C1 segment of cervical spinal cord (tissue), 14 donors: ENCODE measurements at regions not wholly inside any gene's neighbourhood (a gene's known extent, or its start where the extent isn't known, plus 50 kb on each side); places are given as distances from the start of the nearest gene placed in this dataset.

ENCODE experiments used
- DNase-seq, 14 donors: peaks; one replicate each; lab custom pipeline; 2025; lab: John Stamatoyannopoulos, UW

DNA sequence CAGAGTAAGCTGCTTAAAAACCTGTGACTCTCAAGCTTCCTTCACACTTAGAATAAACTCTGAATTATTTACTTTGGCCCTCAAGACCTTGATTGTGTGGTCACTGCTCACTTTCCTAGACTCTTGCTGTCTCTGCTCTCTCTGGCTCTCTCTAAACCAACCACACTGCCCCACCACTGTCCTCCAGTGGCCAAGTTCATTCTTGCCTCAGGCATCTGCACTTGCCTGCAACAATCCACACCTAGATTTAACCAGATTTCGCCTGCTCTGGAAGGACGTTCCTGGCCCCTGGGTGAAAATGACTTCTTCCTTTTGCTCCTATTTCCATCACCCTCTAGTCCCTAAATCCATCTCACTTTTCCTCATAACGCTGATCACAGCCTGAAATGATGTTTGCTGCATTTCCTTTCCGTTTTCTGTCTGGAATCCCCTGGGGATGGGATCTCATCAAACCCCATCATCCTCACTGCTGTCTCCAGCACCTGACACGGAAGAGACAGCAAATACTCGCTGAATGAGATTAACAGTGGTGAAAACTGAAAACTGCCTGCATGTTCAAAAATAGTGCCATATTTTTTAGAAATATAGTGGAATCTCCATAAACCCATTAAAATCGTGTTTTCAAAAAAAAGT is 232.6 kb downstream of the UQCRFS1 start:
- DNase-seq = no peak

DNA sequence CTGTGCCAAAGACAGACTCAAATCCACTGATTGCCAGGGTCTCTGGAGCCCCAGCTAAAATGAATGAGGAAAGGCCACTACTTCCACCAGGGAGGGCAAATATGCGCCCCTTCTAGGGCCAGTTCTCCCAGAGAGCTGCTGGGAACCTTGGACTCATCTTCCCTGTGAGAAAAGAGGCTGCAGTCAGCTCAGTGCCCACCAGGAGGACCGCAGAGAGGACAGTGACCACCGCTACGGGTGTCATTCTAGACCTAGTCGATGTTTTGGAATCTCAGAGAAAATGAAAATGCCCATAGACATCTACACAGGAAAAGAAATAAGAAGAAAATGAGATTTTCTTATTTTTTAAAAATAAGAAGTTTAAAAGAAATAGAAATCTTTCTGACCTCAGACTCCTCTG is 235.1 kb downstream of the UQCRFS1 start:
- DNase-seq = no peak

DNA sequence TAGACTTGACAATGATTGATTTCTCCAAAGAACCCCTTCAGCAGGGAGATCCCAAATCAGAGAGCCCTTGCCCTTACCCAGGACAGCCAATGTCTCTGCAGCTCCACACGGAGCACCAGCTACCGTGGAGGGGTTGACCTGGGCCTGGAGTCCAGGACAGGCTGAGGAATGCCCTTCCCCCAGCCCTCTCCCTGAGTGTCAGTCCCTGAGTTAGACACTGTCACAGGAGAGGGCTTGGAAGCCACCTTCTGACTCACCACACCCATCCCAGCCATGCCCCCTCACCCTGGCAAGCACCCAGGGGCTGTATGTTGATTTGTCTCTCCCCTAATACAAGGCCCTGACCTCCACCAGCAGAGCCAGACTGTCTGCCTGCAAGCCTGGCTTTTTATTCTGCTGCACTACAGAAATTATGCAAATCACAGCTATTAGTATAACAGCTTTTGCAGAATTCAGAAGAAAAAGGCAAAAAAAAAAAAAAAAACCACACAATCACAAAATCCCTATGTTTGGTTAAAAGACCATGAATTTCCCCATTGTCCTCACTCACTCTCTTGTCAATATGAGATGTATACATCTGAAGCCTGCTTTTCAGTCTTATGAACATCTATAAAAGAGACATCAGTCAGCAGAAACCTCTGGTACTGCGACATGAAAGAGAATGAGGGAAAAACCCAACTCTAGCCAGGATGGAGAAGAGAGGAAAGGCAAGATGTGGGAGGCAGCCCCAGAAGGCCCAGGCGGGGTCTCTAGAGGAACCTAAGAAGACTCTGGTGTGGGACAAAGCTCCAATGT is 240.7 kb downstream of the UQCRFS1 start:
- no peak for DNase-seq

DNA sequence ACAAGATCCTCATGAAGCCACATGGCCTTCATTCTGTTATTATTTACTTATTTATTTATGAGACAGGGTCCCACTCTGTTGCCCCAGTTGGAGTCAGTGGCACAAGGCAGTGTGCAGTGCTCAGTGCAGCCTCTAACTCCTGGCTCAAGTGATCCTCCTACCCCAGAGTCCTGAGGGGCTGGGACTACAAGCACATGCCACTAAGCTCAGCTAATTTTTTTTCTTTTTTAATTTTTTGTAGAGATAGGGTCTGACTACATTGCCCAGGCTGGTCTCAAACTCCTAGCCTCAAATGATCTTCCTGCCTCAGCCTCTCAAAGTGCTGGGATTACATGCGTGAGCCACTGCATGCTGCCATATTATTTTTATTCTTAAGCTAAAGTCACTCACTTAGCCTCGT is 241.4 kb downstream of the UQCRFS1 start:
- DNase-seq = no peak

DNA sequence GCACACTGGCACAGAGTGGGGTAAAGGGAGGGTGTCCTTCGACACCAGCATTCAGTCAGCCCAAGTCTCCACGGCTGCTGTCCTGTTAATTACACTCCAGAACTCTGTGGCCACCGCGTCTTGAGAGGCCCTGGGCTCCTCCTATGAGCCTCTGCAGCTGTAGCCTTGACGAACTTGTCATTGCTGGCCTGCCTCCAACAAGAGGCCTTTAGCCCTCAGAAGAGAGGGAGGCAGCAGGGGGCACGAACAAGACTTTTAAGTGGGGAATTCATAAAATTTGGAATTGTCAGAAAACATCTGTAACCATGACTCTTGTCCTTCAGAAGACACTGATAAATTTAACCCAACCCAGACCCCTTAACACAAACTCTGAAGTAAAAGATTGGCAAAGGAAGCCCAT is 241.9 kb downstream of the UQCRFS1 start:
- no peak for DNase-seq

DNA sequence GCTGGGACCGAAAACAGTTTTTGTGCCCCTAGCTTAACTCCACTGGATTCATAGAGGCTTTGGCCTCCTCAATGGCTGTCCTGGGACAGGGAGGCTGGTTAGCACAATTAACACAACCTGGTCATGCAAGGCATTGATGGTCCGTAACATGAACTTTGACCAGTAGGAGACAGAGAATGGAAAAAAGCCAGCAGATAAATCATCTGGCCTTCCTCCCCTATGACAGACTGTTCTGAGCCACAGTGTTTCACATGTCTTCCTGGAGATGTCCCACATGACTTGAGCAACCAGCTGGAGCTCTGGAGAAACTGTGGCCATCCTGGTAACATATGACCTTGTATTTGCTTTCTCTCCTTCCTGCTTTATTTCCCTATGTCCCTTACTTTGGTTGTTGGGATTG is 244.2 kb downstream of the UQCRFS1 start:
- no peak for DNase-seq

DNA sequence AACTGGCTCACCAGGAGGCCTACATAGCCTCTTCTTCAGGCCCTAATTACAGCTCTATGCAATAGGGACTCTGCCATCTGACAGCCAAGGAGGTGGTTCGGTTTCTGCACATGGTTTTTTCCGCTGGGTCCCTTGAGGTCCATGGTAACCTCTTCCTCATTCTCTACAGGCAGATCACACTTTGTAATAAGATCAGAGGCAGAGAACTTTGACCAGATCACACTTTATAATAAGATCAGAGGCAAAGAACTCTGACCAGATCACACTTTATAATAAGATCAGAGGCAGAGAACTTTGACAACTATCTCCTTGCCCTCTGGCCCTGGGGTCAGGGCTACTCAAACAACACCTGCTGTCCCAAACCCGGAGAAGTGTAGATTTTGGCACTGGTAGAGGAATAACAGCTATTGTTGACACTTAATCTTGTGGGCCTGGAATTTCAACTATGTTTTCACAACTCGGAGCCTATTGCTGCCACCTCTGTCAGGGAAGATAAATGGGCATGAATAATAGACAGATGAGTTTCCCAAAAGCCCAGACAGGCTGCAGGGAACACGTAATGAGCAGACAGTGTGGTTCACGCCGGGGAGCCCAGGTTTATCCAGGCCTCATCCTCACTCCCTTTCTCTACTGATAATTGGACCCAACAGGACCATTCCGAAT is 246.1 kb downstream of the UQCRFS1 start:
- no peak for DNase-seq

DNA sequence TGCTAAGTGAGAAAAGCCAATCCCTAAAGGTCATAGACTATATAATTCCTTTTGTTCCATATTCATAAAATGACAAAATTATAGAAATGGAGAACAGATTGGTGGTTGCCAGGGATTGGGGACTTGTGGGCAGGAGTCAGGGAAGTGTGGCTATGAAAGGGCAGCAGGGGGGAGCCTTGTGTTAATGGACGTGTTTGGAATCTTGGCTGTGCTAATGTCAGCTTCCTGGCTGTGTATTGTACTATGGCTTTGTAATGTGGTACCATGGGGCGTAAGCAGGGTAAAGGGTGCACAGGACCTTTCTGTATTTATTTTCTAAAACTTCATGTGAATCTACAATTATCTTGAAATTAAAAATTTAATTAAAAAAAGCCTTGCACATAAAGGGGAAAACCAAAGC is 248.5 kb downstream of the UQCRFS1 start:
- no peak for DNase-seq

DNA sequence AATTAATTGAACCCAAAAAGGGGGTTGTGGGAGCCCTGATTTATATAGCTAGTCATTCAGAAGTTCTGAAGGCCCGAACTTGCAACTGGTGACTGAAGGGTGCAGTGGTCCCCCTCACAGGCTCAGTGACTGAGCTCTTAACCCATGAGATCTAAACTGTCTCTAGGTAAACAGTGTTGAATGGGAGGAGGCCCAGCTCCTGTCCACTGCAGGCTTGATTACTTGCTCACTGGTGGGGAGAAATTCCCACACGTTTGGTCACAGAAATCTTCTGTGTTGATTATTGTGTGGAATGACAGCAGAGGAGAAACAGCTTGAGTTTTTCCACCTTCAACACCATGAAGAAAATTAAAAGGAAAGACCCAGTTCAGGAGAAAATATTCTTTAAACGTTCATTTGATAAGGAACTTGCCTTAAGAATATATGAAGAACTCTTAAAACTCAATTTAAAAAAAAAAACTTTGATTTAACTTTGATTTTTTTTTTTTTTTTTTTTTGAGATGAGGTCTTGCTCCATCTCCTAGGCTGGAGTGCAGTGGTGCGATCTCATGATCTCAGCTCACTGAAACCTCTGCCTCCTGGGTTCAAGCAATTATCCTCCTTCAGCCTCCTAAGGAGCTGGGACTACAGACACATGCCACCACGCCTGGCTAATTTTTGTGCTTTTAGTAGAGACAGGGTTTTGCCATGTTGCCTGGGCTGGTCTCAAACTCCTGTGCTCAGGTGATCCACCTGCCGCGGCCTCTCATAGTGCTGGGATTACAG is 249.3 kb downstream of the UQCRFS1 start:
- DNase-seq = no peak

DNA sequence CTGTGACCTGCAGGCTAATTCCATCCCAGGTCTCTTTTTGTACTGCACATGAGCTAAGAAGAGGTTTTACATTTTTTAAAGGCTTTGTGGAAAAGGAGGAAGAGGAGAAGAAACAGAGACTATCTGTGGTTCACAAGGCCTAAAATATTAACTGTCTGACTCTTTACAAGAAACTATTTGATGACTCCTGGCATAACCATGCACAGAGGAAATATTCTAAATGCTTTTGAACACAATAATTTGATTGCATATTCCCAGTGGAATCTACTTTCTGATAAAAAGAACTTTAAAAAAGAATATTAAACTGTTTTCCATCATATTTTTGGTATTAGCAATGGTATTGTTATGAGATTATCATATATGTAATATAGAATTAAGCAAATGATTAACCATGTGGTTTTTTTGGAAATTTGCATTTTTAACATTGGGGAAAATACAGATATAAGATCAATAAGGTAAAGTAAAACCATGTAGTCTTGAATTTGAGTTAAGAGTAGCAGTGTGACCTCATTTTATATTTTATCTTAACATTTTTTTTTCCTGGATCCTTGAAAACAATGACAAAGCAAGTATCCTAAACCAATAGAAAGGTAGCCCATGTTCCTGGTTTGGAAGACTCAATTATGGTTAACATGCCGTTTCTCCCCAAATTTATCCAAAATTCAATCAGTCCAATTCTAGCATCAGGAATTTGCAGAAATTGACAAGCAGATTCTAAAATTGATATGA is 251.0 kb downstream of the UQCRFS1 start:
- DNase-seq = no peak

DNA sequence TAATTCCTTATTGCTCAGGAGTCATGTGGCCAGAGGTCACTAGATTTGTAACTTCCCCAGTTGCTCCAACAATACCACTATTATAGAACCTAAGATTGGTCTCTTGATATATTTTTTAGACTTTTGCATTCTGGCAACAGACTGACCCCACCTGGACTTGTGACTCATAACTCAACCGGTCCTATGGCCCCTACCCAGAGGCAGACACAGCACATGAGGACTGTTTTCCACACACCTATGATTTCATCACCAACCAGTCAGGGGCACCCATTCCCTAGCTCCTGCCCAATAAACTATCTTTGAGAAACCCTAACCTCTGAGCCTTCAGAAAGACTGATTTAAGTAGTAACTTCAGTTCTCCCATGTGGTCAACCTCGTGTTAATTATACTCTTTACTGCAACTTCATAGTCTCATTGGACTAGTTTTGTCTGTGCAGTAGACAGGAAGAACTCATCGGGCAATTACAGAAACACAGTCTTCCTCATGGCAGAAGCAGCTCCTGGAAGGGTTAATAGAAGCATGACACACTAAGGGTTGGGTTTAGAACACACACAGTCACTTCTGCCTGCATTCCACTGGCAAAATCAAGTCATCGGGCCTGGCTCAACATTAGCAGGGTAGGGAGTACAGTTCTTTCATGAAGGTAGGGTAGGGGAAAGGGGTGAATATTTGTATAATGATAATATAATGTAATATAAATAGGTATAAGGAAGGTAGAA is 251.8 kb downstream of the UQCRFS1 start:
- DNase-seq = no peak

DNA sequence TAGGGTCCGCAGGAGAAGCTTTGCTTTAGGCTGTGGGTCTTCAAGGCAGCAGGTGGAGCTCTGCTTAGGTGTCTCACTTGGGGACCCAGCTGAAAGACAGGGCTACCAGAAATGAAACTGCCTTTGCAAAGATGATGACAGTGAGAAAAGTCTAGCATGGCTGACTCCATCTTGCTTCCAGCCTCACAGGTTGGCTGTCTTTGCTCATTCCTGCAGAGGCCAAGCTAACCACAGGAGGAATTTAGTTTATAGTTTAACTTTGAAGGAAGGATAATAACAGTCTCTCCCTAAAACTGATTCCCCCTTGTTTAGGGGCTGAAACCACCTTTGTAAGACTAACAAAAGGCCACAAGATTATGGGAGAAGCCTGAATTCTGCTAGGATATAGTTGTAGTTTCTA is 252.4 kb downstream of the UQCRFS1 start:
- no peak for DNase-seq

DNA sequence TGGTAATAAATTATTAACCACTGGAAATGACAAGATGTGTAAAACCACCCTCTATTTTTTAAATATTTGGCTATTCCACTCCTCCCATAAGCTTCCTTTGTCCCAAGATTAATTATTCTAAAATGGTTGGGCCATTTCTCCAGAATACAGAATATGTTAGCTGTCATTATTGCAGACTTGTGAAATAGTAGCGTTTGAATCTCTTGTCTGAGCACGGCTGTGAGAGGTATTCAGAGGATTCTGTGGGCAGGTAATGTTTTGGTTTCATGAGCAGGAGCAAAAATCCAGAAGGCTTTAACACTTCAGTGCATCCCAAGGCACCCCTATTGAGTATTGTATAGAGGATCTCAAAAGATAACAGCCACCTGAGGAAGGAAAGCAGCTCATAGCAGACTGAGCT is 256.0 kb downstream of the UQCRFS1 start:
- DNase-seq = no peak

DNA sequence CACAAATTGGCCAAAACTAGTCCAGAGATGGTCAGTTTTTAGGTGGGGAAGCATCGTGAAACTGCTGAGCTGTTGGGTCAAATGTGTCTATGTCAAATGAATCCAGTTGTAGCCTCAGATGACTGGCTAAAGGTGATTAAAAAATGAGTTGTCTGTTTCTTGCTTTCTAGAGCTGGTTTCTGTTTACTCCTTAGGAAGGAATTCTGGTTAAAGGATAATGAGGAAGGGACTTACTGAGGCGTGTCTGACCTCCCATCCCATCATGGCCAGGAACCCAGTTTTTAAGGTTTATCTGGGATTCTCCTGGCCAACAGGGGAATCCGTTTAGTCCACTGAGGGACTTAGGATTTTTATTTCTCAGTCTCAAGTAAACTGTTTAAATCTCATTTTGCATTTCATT is 256.5 kb downstream of the UQCRFS1 start:
- DNase-seq = no peak

DNA sequence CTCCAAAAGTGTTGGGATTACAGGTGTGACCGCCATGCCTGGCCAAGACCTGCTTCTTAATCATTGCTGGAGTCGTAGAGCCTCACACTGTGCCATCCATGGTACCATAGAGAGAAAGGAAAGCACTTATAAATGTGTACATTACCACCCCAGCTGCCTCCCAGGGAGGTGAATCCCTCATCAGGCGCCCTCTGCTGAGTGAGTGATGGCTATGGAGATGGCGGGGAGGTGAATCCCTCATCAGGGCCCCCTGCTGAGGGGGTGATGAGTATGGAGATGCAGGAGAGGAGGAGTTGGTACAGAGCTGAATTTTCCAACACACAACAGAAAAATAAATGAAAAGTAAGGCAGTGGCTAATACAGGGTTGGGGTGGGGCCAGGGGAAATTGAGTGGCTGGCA is 263.4 kb downstream of the UQCRFS1 start:
- no peak for DNase-seq

DNA sequence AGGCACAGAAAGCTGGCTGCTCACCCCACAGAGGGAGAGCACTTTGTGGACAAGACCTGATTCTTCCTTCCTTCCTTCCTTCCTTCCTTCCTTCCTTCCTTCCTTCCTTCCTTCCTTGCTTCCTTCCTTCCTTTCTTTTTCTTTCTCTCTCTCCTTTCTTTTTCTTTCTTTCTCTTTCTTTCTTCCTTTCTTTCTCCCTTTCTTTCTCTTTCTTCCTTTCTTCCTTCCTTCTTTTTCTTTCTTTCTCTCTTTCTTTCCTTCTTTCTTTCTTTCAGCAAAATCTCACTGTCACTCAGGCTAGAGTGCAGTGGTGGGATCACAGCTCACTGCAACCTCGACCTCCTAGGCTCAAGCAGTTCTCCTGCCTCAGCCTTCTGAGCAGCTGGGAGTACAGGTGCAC is 263.9 kb downstream of the UQCRFS1 start:
- DNase-seq = no peak

DNA sequence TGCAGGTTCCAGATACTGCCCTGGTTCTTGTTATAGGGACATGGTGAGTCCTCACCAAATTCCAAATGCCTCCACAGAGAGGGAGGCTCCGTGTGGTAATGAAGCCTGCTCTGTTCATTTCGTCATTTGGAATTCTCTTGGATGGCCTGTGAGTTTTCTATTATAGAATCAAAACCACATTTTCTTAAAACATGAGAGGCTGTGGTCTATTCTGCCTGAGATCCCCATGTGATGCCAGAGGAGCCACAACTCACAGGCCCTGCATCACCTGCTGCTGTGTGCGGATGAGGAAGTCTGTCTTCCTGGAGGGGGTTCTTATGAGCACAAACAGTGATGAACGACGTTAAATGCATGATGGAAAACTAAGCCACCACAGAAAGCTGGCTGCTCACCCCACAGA is 264.4 kb downstream of the UQCRFS1 start:
- DNase-seq = no peak

DNA sequence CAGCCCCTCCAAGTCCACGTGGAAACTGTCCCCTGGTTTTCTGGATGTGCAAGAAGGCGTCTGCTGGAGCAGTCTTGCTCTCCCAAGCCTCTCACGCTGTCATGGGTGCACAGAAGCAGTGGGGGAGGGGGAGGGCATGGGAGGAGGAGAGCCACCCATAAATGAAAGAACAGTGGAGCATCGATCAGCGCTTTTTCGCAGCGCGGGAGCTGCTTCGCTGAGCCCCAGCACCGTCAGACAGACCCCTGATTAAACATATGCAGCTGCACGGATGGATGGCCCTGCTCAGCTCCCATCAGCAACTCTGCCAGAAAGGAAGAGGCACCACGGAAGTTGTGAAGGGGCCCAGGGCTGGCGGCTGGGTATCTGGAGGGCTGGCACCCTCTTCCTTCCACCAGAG is 264.9 kb downstream of the UQCRFS1 start:
- no peak for DNase-seq

DNA sequence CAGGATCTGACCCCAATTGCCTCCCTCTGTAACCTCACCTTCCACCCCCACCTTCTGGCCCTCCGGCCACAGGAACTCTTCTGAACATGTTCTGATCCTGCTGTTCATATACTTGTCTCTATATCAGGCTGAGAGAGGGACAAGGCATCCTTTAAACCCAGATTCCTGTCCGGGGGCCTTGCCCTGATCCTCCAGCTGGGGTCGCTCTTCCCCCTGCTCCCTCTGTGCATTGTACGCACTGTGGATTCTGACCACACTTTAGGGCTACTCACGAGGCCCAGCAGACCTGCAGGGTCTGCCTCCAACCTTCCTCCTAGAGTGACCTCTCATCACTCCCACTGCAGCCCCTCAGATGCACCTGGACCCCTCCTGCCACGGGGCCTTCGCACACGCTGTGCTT is 269.3 kb downstream of the UQCRFS1 start:
- DNase-seq = no peak

DNA sequence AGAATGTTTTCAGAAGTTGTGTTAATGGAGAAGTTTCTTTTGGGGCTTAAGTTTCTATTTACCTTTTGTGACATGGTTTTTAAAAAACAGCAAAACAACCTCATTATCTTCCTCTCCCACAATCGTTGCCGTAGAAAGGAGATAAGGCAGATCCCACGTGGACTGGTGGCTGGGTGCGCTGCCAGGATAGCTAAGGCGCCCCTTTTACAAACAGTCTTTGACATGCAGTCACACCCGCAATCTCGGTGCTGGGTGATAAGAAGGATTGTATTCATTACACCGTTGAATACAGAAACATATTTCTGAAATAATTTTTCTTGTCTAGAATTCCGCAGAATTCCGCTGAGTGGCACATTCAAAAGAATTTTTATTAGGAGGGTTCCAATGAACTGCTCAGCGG is 271.1 kb downstream of the UQCRFS1 start:
- no peak for DNase-seq
